ENCODE measurements at regions not wholly inside any gene's neighbourhood (a gene's known extent, or its start where the extent isn't known, plus 50 kb on each side); places are given as distances from the start of the nearest gene placed in this dataset.

- DNase-seq (ENCODE audit: insufficient read length, low spot score), result no peak
- FAIRE-seq, result no peak
Measured at GRCh38 chr5:174183701-174184100, 138.2 kb downstream of the NSG2 start.

GRCh38 chr5:174185506-174185905, 140.0 kb downstream of the NSG2 start:
- DNase-seq (ENCODE audit: insufficient read length, low spot score) (no peak), FAIRE-seq (no peak)
- TF ChIP-seq CTCF (IDR thresholded peaks at IDR 0.05; ENCODE audit: insufficient read depth, missing control alignments), result no peak

More at GRCh38 chr5:174183701-174184100, 138.2 kb downstream of the NSG2 start:
- no peak for TF ChIP-seq CTCF (IDR thresholded peaks at IDR 0.05; ENCODE audit: insufficient read depth, missing control alignments)

GRCh38 chr5:174186096-174186695, 140.7 kb downstream of the NSG2 start:
- DNase-seq (ENCODE audit: insufficient read length, low spot score) (no peak), FAIRE-seq (no peak)
- no peak for TF ChIP-seq CTCF (IDR thresholded peaks at IDR 0.05; ENCODE audit: insufficient read depth, missing control alignments)

GRCh38 chr5:174187001-174187400, 141.5 kb downstream of the NSG2 start:
- FAIRE-seq, result no peak
- TF ChIP-seq CTCF (IDR thresholded peaks at IDR 0.05; ENCODE audit: insufficient read depth, missing control alignments), result no peak
- no peak for DNase-seq (ENCODE audit: insufficient read length, low spot score)

GRCh38 chr5:174187481-174187880, 142.0 kb downstream of the NSG2 start:
- no peak for DNase-seq (ENCODE audit: insufficient read length, low spot score)
- no peak for TF ChIP-seq CTCF (IDR thresholded peaks at IDR 0.05; ENCODE audit: insufficient read depth, missing control alignments)
- FAIRE-seq, result no peak

- DNase-seq (ENCODE audit: insufficient read length, low spot score) (no peak), FAIRE-seq (no peak)
- TF ChIP-seq CTCF (IDR thresholded peaks at IDR 0.05; ENCODE audit: insufficient read depth, missing control alignments), result no peak
Measured at GRCh38 chr5:174188295-174188694, 142.8 kb downstream of the NSG2 start.

- no peak for FAIRE-seq
- DNase-seq (ENCODE audit: insufficient read length, low spot score), result no peak
- TF ChIP-seq CTCF (IDR thresholded peaks at IDR 0.05; ENCODE audit: insufficient read depth, missing control alignments), result no peak
Measured at GRCh38 chr5:174189654-174190541, 144.4 kb downstream of the NSG2 start.

Measured in D721Med (cell line).